HG03469 (cell line): ENCODE measurements at regions not wholly inside any gene's neighbourhood (a gene's known extent, or its start where the extent isn't known, plus 50 kb on each side); places are given as distances from the start of the nearest gene placed in this dataset.
"Not testable (repeated sequence)": the region's sequence is repeated elsewhere in the genome, so short reads cannot be mapped to it uniquely, and the experiment has no call there.

Source experiments
- ATAC-seq: cut with Tn5 transposase; IDR thresholded peaks from one replicate; pipeline ENCODE4 v1.9.1; 2021; ENCODE audit warnings: mild to moderate bottlenecking, moderate library complexity, moderate number of reproducible peaks; ENCODE audit not compliant: unreplicated experiment

DNA sequence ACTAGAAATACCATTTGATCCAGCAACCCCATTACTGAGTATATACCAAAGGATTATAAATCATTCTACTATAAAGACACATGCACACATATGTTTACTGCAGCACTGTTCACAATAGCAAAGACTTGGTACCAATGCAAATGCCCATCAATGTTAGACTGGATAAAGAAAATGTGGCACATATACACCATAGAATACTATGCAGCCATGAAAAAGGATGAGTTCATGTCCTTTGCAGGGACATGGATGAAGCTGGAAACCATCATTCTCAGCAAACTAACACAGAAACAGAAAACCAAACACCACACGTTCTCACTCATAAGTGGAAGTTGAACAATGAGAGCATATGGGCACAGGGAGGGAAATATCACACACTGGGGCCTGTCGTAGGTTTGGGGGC, 106.0 kb downstream of the SPATA18 start:
- ATAC-seq = not testable (repeated sequence)

- ATAC-seq = no peak
These were observed 106.7 kb downstream of the SPATA18 start for GRCh38 chr4:52157641-52158316.

GRCh38 chr4:52160859-52161258, 109.8 kb downstream of the SPATA18 start:
- no peak for ATAC-seq

DNA sequence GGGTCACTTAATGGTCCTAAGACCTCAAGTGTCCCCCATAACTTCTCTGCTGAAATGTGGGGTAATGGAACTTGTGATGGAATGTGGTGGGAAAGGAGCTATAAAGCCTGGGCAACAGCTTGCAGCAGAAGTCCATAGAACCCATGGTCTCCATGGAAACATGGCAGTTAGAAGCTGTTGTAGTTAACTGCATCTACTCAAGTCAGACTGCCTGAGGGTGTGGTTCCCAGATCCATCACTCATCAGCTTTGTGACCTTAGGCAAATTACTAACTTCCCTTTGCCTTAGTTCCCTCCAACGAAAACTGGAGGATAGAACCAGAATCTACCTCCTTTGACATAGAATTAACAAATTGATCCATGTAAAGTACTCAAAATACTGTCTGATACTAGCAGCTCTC, 113.0 kb downstream of the SPATA18 start:
- no peak for ATAC-seq

DNA sequence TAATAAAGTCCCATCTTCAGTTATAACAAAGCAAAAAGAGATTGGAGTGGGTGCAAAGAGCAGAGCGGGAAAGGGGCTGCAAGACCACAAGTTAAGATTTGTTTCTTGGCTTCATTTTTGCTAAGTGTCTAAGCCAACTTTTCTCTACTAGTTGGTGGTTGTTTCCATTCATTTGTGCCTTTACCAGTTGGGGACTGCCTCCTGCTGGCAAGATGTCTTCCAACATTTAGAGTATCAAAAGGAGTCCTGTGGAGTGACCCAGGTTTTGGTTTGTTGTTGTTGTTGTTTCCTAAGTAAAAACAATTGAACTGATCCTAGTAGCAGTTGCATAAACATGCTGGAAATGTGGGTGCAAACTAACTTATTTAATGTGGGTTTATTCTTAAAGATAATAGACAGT, 121.1 kb downstream of the SPATA18 start:
- no peak for ATAC-seq

GRCh38 chr4:52173470-52174045, 122.5 kb downstream of the SPATA18 start:
- no peak for ATAC-seq

GRCh38 chr4:52187603-52188002, 136.5 kb downstream of the SPATA18 start:
- ATAC-seq = no peak

GRCh38 chr4:52192001-52192400, 140.9 kb downstream of the SPATA18 start:
- ATAC-seq = no peak

DNA sequence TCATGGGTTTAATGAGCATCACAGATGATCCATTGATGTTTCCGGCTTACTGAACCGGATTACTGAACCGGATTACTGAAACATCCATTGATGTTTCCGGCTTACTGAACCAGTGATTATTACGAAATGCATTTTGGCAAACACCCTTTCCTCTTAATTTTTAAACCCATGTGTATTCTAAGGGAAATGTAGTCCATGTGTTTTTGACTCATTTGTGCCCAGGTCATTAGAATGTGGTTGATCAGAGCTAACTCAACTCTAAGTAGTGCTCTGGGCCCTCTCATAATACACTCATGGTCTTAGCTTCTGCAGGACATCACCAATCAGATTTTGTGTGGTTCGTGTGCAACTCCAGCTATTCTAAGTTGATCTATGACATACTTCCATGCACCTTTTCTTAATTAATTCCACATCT, 141.6 kb downstream of the SPATA18 start:
- ATAC-seq = no peak

DNA sequence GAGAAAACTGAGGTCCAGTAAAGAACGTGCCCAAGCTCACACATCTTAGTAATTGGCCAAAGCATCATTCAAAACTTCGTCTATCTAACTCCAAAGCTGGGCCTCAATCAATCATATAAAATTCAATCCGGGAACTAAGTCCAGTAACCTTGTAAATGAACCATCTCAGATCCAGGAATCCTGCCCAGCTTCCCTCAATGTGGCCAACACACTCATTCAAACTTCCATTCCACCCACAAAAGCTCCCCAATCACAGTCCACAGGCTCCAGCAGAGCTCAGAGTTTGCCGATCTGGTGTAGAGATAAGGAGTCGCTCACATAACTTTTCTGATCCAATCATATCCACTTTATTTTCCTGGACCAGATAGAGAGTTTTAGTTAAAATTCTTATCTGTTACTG, 144.8 kb downstream of the SPATA18 start:
- no peak for ATAC-seq

- no peak for ATAC-seq
These were observed 145.6 kb downstream of the SPATA18 start for GRCh38 chr4:52196606-52197130.

GRCh38 chr4:52197306-52197705, 146.2 kb downstream of the SPATA18 start:
- ATAC-seq = no peak

DNA sequence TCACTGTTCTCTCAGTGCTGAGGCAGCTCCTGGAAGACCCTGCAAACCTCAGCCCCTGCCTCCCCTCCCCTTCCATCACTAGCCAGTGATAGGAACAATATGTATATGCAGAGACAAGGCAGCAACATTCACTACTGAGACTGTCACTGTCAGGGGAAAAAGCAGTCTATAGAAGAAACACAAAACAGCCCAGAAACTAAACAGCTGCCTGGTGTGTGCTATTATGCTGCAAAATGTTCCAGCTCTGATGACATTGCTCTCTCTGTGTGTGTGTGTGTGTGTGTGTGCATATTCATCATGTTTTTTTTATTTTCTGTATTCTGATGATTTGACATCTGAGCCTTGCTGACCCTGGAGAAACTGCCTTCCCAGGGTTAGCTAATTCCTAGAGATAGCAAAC, 147.2 kb downstream of the SPATA18 start:
- ATAC-seq = no peak

DNA sequence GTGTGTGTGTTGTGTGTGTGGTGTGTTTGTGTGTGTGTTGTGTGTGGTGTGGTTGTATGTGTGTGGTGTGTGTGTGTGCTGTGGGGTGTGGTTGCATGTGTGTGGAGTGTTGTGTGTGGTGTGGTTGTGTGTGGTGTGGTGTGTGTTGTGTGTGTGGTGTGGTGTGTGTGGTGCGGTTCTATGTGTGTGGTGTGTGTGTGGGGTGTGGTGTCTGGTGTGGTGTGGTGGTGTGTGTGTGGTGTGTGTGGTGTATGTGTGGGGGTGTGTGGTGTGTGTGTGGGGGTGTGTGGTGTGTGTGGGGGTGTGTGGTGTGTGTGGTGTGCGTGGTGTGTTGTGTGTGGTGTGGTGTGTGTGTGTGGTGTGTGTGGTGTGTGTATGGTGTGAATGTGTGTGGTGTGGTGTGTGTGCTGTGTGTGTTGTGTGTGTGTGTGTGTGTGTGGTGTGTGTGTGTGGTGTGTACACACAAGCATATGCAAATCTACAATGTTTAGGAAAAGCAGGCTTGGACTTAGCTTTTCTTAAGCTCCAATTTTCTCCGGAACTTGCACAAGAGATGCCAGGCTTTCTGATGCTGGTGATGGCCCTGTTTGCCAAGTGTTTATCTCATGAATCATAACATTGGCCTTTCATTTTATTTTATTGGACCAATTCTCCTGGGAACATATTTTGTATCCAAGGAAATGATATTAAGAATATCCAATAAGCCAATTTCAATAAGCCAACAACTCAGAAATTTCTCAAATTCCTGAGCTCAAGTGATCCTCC, 148.7 kb downstream of the SPATA18 start:
- no peak for ATAC-seq

GRCh38 chr4:52200339-52200725, 149.2 kb downstream of the SPATA18 start:
- ATAC-seq = no peak

DNA sequence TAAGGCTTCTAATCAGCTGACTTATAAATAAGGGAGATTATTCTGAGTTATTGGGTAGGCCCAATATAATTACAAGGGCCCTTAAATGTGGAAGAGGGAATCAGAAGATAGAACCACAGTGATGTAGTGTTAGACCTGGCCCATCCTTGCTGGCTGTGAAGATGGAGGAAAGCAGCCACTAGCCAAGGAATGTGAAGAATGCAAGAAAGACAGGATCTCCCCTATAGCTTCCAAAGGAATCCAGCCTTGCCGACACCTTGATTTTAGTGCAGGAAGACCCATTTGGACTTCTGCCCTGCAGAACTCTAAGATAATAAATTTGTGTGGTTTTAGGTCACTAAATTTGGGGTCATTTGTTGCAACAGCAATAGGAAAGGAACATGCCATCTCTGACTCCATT, 150.6 kb downstream of the SPATA18 start:
- no peak for ATAC-seq

- no peak for ATAC-seq
These were observed 151.2 kb downstream of the SPATA18 start for GRCh38 chr4:52202251-52202779.

- no peak for ATAC-seq
These were observed 151.8 kb downstream of the SPATA18 start for GRCh38 chr4:52202931-52203330.

DNA sequence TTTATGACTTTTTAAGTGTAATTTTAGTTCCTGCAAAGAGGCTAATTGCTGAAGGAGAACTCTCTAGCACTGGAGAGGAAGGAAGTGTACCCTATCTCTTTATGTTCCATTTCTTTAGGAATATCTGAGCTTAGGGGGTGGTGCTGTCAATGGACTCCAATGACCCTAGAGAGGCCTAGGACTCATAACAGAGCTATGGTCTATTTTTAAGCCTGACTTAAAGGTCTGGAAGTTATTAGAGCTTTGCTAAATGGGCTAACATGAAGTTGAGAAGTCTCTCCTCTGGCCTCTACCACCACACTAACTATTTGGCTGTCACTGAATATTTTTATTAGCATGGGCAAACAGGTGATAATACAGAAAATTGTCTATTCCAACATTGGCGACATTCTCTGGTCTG, 152.2 kb downstream of the SPATA18 start:
- no peak for ATAC-seq

GRCh38 chr4:52204921-52205320, 153.8 kb downstream of the SPATA18 start:
- no peak for ATAC-seq

DNA sequence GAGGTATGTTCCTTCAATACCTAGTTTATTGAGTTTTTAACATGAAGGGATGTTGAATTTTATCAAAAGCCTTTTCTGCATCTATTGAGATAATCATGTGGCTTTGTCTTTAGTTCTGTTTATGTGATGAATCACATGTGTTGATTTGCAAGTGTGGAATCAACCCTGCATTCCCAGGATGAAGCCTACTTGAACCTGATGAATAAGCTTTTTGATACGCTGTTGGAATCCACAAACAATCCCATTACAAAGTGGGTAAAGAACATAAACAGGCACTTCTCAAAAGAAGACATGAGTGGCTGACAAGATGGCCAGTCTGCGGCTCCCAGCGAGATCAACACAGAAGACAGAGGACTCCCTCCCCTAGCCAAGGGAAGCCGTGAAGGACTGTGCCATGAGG, 156.0 kb downstream of the SPATA18 start:
- ATAC-seq = not testable (repeated sequence)

DNA sequence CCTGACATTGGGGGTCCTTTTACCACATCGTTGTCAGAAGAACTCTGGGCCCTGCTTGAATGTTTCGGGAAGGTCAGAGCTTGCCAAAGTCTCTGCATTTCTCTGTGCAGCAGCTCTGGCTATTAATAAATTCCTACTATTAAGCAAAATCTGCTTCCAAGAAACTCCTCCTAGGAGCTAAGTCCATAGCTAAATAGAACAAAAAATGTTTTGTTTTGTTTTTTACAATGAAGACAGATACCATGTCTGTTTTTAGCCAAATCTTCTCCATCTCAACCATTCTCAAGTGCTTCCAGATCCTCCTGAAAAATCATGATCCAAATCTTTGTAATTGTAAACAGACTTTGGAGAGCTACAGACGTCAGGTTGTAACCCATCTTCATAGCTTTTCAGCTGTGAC, 161.6 kb downstream of the SPATA18 start:
- no peak for ATAC-seq
